ENCODE measurements at regions not wholly inside any gene's neighbourhood (a gene's known extent, or its start where the extent isn't known, plus 50 kb on each side); places are given as distances from the start of the nearest gene placed in this dataset.

- TF ChIP-seq, protein P1, sequence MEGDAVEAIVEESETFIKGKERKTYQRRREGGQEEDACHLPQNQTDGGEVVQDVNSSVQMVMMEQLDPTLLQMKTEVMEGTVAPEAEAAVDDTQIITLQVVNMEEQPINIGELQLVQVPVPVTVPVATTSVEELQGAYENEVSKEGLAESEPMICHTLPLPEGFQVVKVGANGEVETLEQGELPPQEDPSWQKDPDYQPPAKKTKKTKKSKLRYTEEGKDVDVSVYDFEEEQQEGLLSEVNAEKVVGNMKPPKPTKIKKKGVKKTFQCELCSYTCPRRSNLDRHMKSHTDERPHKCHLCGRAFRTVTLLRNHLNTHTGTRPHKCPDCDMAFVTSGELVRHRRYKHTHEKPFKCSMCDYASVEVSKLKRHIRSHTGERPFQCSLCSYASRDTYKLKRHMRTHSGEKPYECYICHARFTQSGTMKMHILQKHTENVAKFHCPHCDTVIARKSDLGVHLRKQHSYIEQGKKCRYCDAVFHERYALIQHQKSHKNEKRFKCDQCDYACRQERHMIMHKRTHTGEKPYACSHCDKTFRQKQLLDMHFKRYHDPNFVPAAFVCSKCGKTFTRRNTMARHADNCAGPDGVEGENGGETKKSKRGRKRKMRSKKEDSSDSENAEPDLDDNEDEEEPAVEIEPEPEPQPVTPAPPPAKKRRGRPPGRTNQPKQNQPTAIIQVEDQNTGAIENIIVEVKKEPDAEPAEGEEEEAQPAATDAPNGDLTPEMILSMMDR (IDR thresholded peaks at IDR 0.05; ENCODE audit: low read length): no peak
- TF ChIP-seq EZH2 (IDR thresholded peaks at IDR 0.05; ENCODE audit: borderline replicate concordance, low read length): no peak
Observed at GRCh38 chr6:132934496-132934895, 120.1 kb downstream of the RPS12 start.

All from OCI-LY1 (cell line).